HL-60 (cell line): ENCODE measurements at regions not wholly inside any gene's neighbourhood (a gene's known extent, or its start where the extent isn't known, plus 50 kb on each side); places are given as distances from the start of the nearest gene placed in this dataset.

Experiments
- GABPA ChIP-seq: IDR thresholded peaks from 2 replicates; pipeline ENCODE4 v1.6.1; 2012; ENCODE audit warnings: low read depth
- POLR2AphosphoS5 ChIP-seq: IDR thresholded peaks from 2 replicates; pipeline ENCODE4 v1.6.1; 2012; ENCODE audit warnings: low read depth
- TF ChIP-seq, protein P1 (sequence below): IDR thresholded peaks from one replicate; pipeline ENCODE4 v1.5.1; 2011; ENCODE audit warnings: low read length, control low read depth, inconsistent platforms; ENCODE audit not compliant: insufficient read depth

DNA sequence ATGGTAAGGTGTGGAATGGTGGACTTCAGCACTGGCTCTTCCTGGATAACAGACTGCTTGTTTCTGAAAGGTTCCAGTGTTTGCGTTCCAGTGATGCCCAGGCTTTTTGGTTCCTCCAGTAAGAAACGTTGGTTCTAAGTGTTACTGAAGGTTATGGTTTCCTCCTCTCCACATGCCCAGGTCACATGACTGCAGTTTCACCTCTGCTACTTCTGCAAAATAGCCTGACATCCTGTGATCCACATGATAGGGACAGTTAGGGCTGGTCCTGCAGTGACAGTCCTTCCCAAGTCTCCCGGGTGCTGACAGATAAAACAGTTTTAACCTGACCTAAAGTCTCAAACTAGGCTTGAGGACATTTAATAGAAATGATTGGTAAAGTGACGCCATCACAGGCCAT is 132.2 kb upstream of the CST7 start:
- TF ChIP-seq GABPA: no peak
- TF ChIP-seq, protein P1, sequence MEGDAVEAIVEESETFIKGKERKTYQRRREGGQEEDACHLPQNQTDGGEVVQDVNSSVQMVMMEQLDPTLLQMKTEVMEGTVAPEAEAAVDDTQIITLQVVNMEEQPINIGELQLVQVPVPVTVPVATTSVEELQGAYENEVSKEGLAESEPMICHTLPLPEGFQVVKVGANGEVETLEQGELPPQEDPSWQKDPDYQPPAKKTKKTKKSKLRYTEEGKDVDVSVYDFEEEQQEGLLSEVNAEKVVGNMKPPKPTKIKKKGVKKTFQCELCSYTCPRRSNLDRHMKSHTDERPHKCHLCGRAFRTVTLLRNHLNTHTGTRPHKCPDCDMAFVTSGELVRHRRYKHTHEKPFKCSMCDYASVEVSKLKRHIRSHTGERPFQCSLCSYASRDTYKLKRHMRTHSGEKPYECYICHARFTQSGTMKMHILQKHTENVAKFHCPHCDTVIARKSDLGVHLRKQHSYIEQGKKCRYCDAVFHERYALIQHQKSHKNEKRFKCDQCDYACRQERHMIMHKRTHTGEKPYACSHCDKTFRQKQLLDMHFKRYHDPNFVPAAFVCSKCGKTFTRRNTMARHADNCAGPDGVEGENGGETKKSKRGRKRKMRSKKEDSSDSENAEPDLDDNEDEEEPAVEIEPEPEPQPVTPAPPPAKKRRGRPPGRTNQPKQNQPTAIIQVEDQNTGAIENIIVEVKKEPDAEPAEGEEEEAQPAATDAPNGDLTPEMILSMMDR: no peak
- no peak for TF ChIP-seq POLR2AphosphoS5
